ENCODE measurements at regions not wholly inside any gene's neighbourhood (a gene's known extent, or its start where the extent isn't known, plus 50 kb on each side); places are given as distances from the start of the nearest gene placed in this dataset.

DNA sequence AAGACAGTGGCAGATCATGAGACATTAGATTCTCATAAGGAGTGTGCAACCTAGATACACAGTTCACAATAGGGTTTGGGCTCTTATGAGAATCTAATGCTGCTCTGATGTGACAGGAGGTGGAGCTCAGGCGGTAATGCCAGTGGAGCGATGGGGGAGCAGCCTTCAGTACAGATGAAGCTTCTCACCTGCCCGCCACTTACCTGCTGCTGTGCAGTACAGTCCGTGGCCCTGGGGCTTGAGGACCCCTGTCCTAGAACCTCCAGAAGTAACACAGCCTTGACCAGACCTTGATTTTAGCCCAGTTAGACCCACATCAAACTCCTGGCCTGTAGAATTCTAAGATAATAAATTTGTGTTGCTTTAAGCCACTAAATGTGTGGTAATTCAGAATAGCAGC is 215.1 kb upstream of the MIR17HG start:
- Histone ChIP-seq H3K27ac (no peak overlapping the region), H3K36me3 (no peaks in the 10 kb centered on the region), H3K4me3 (no peak overlapping the region), H3K4me1 (no peaks in the 10 kb centered on the region), H3K27me3 (no peaks in the 10 kb centered on the region), H3K9me3 (no peaks in the 10 kb centered on the region)
- TF ChIP-seq POLR2A (IDR thresholded peaks at IDR 0.05) (no peak), POLR2AphosphoS5 (IDR thresholded peaks at IDR 0.05) (no peak), EP300 (IDR thresholded peaks at IDR 0.05; ENCODE audit: low read depth) (no peak)
- TF ChIP-seq, protein P1, sequence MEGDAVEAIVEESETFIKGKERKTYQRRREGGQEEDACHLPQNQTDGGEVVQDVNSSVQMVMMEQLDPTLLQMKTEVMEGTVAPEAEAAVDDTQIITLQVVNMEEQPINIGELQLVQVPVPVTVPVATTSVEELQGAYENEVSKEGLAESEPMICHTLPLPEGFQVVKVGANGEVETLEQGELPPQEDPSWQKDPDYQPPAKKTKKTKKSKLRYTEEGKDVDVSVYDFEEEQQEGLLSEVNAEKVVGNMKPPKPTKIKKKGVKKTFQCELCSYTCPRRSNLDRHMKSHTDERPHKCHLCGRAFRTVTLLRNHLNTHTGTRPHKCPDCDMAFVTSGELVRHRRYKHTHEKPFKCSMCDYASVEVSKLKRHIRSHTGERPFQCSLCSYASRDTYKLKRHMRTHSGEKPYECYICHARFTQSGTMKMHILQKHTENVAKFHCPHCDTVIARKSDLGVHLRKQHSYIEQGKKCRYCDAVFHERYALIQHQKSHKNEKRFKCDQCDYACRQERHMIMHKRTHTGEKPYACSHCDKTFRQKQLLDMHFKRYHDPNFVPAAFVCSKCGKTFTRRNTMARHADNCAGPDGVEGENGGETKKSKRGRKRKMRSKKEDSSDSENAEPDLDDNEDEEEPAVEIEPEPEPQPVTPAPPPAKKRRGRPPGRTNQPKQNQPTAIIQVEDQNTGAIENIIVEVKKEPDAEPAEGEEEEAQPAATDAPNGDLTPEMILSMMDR (IDR thresholded peaks at IDR 0.05): no peak
- DNase-seq: no peak
- WGBS, 2 donors (ENCODE audit: low coverage in 1 of 2): 20 to 89% methylated on average over 1 to 4 of the region's 4 CpGs
- intact Hi-C loops (cut with DNase I; ENCODE audit: low total_unique reads): no loop called here
- in situ Hi-C loops (cut with MboI; ENCODE audit: low pct_ligation_motif_present in 1 of 4, low pct_unique_long_range_greater_than_20kb in 1 of 4, low sequenced_read_pairs in 3 of 4): no loop called here

- Histone ChIP-seq H3K27ac (no peak overlapping the region), H3K27me3 (no peaks in the 10 kb centered on the region), H3K4me1 (no peaks in the 10 kb centered on the region), H3K9me3 (no peaks in the 10 kb centered on the region), H3K4me3 (no peak overlapping the region), H3K36me3 (no peaks in the 10 kb centered on the region)
- WGBS, 2 donors (ENCODE audit: low coverage in 1 of 2): 58 to 78% methylated on average over 7 of the region's 7 CpGs
- no peak for DNase-seq
- in situ Hi-C loops (cut with MboI; ENCODE audit: low pct_ligation_motif_present in 1 of 4, low pct_unique_long_range_greater_than_20kb in 1 of 4, low sequenced_read_pairs in 3 of 4) (no loop called here), intact Hi-C loops (cut with DNase I; ENCODE audit: low total_unique reads) (no loop called here)
- TF ChIP-seq POLR2A (IDR thresholded peaks at IDR 0.05) (no peak), POLR2AphosphoS5 (IDR thresholded peaks at IDR 0.05) (no peak), EP300 (IDR thresholded peaks at IDR 0.05; ENCODE audit: low read depth) (no peak)
- TF ChIP-seq, protein P1 (IDR thresholded peaks at IDR 0.05): no peak
Measured at GRCh38 chr13:91132786-91133185, 214.7 kb upstream of the MIR17HG start.

DNA sequence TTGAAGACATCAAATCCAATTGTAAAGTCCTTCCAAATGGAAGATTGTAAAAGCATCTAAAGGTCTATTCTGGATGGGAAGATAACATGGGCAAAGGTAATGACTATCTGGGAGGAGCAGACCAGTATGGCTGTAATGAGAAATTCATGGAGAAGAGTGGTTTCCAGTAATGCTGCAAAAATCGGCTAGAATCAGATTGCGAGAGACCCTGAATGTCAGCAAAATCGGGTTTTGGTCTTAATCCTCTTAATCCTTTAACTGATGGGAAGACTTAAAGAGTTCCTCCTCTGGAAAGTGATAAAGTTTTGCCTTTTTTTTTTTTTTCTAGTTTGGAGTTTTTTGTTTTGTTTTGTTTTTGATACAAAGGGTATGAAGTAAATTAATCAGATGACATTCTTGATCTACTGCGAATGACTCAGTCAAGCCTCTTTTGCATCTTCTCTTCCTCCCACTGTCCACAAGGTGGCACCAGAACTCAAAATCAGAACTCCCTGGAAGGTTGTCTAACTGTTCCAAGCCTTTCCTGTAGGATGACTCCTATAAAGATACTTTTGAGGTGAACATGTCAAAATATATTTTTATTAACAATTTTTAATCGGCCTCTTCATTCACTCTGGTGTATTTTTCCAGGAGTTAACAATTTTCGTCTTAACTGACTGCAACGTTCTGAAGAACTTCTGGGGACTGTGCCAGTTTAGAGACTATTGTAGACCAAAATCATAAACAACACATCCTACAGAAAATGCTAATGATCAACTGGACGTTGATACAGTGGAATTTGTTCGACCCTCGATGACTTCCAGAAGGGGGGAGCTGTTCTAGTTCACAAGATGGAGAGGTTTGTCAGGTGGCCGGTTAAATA is 213.3 kb upstream of the MIR17HG start:
- H3K27me3 ChIP-seq: no peaks in the 10 kb centered on the region
- H3K9me3 ChIP-seq: no peaks in the 10 kb centered on the region
- 35 to 41% methylated on average over 11 of the region's 11 CpGs for WGBS, 2 donors (ENCODE audit: low coverage in 1 of 2)
- in situ Hi-C loops (cut with MboI; ENCODE audit: low pct_ligation_motif_present in 1 of 4, low pct_unique_long_range_greater_than_20kb in 1 of 4, low sequenced_read_pairs in 3 of 4): no loop called here
- TF ChIP-seq, protein P1 (IDR thresholded peaks at IDR 0.05): peak; percentile 56 to 71 (median 68)
- TF ChIP-seq EP300 (IDR thresholded peaks at IDR 0.05; ENCODE audit: low read depth) (no peak), POLR2AphosphoS5 (IDR thresholded peaks at IDR 0.05) (no peak)
- H3K4me3 ChIP-seq: no peak overlapping the region
- H3K27ac ChIP-seq: no peak overlapping the region
- no peaks in the 10 kb centered on the region for H3K36me3 ChIP-seq
- intact Hi-C loops (cut with DNase I; ENCODE audit: low total_unique reads): no loop called here
- no peaks in the 10 kb centered on the region for H3K4me1 ChIP-seq
- peak; percentile 31 for DNase-seq

DNA sequence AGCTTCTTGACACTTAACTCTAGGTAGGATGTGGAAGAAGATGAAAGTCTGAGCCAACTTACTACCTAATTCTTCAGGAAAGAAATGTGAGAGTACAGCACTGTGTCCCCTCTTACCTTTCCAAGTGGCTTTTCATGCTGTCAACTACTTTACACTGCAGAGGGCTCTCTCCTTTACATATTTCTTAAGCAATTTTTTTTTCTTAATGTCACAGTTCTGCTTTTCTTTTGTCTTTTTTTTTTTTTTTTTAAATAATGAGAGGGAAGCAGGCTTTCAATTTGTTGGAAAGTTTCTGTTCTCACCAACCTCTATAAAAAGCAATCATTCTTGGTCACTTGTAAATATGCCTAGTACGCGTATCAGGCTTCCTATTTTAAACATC is 212.7 kb upstream of the MIR17HG start:
- Histone ChIP-seq H3K4me1 (no peaks in the 10 kb centered on the region), H3K9me3 (no peaks in the 10 kb centered on the region), H3K4me3 (no peak overlapping the region), H3K27ac (no peak overlapping the region), H3K27me3 (no peaks in the 10 kb centered on the region), H3K36me3 (no peaks in the 10 kb centered on the region)
- in situ Hi-C loops (cut with MboI; ENCODE audit: low pct_ligation_motif_present in 1 of 4, low pct_unique_long_range_greater_than_20kb in 1 of 4, low sequenced_read_pairs in 3 of 4): no loop called here
- no peak for DNase-seq
- 33 to 93% methylated on average over 2 of the region's 2 CpGs for WGBS, 2 donors (ENCODE audit: low coverage in 1 of 2)
- intact Hi-C loops (cut with DNase I; ENCODE audit: low total_unique reads): no loop called here
- TF ChIP-seq, protein P1 (IDR thresholded peaks at IDR 0.05): no peak
- TF ChIP-seq POLR2AphosphoS5 (IDR thresholded peaks at IDR 0.05) (no peak), POLR2A (IDR thresholded peaks at IDR 0.05) (no peak), EP300 (IDR thresholded peaks at IDR 0.05; ENCODE audit: low read depth) (no peak)
